GM18873 (cell line): ENCODE measurements at regions not wholly inside any gene's neighbourhood (a gene's known extent, or its start where the extent isn't known, plus 50 kb on each side); places are given as distances from the start of the nearest gene placed in this dataset.

Experiments used
- ATAC-seq: cut with Tn5 transposase; IDR thresholded peaks from one replicate; pipeline ENCODE4 v1.9.1; 2021; ENCODE audit warnings: mild to moderate bottlenecking, moderate library complexity, moderate number of reproducible peaks; ENCODE audit not compliant: unreplicated experiment, low FRiP score

GRCh38 chr16:72371307-72372086 is 199.5 kb upstream of the PMFBP1 start:
- ATAC-seq: no peak

GRCh38 chr16:72369274-72369673 is 197.3 kb upstream of the PMFBP1 start:
- no peak for ATAC-seq

GRCh38 chr16:72367851-72368250 is 195.9 kb upstream of the PMFBP1 start:
- ATAC-seq: no peak

GRCh38 chr16:72362973-72363372 is 191.0 kb upstream of the PMFBP1 start:
- ATAC-seq: no peak

- ATAC-seq: no peak
Measured at GRCh38 chr16:72362476-72362875, 190.5 kb upstream of the PMFBP1 start.

- no peak for ATAC-seq
Measured at GRCh38 chr16:72357910-72358309, 186.0 kb upstream of the PMFBP1 start.

GRCh38 chr16:72355561-72355960 is 183.6 kb upstream of the PMFBP1 start:
- ATAC-seq: no peak

- no peak for ATAC-seq
Measured at GRCh38 chr16:72349719-72350118, 177.8 kb upstream of the PMFBP1 start.

GRCh38 chr16:72332926-72333325 is 161.0 kb upstream of the PMFBP1 start:
- ATAC-seq: no peak

GRCh38 chr16:72324578-72324977 is 152.6 kb upstream of the PMFBP1 start:
- ATAC-seq: no peak

GRCh38 chr16:72317446-72317845 is 145.5 kb upstream of the PMFBP1 start:
- ATAC-seq: no peak

GRCh38 chr16:72313903-72314302 is 141.9 kb upstream of the PMFBP1 start:
- no peak for ATAC-seq

GRCh38 chr16:72312828-72313227 is 140.9 kb upstream of the PMFBP1 start:
- ATAC-seq: no peak

GRCh38 chr16:72311426-72311825 is 139.5 kb upstream of the PMFBP1 start:
- no peak for ATAC-seq

GRCh38 chr16:72309001-72309400 is 137.0 kb upstream of the PMFBP1 start:
- no peak for ATAC-seq

GRCh38 chr16:72308396-72308795 is 136.4 kb upstream of the PMFBP1 start:
- no peak for ATAC-seq

- no peak for ATAC-seq
Measured at GRCh38 chr16:72302332-72302731, 130.4 kb upstream of the PMFBP1 start.

GRCh38 chr16:72301523-72302236 is 129.7 kb upstream of the PMFBP1 start:
- ATAC-seq: no peak

GRCh38 chr16:72300892-72301291 is 128.9 kb upstream of the PMFBP1 start:
- ATAC-seq: no peak

- ATAC-seq: no peak
Measured at GRCh38 chr16:72299684-72300243, 127.8 kb upstream of the PMFBP1 start.

GRCh38 chr16:72298961-72299360 is 127.0 kb upstream of the PMFBP1 start:
- ATAC-seq: no peak

- ATAC-seq: no peak
Measured at GRCh38 chr16:72295914-72296313, 124.0 kb upstream of the PMFBP1 start.
